ENCODE measurements at regions not wholly inside any gene's neighbourhood (a gene's known extent, or its start where the extent isn't known, plus 50 kb on each side); places are given as distances from the start of the nearest gene placed in this dataset.

GRCh38 chr6:6470123-6470522 lies 118.4 kb upstream of the LY86 start:
- no peak overlapping the region for H3K27ac ChIP-seq (ENCODE audit: low read depth, low read length)
- CTCF ChIA-PET: no interaction called here
- H3K4me1 ChIP-seq (ENCODE audit: insufficient read depth, low read length): no peaks in the 10 kb centered on the region
- peaks cover 12 to 31% of the 10 kb centered on the region in 2 donors for H3K27me3 Mint-ChIP-seq
- H3K4me1 Mint-ChIP-seq: no peaks in the 10 kb centered on the region
- POLR2A ChIA-PET: no interaction called here
- H3K9me3 Mint-ChIP-seq: peaks cover 3 to 7% (median 4%) of the 10 kb centered on the region in 5 donors
- H3K36me3 ChIP-seq (ENCODE audit: insufficient read depth, low read length): no peaks in the 10 kb centered on the region
- no peak overlapping the region for H3K27ac Mint-ChIP-seq
- H3K36me3 Mint-ChIP-seq: peaks cover 0 to 3% (median 0%) of the 10 kb centered on the region in 3 donors
- no peaks in the 10 kb centered on the region for H3K9me3 ChIP-seq (ENCODE audit: low read length)
- no peak for DNase-seq
- H3K4me3 Mint-ChIP-seq: no peak overlapping the region
- no peaks in the 10 kb centered on the region for H3K27me3 ChIP-seq (ENCODE audit: insufficient read depth, low read length, poor library complexity, severe bottlenecking)
- H3K4me3 ChIP-seq (ENCODE audit: low read length): no peak overlapping the region

- Histone ChIP-seq H3K4me3 (ENCODE audit: low read length) (no peak overlapping the region), H3K4me1 (ENCODE audit: insufficient read depth, low read length) (no peaks in the 10 kb centered on the region), H3K36me3 (ENCODE audit: insufficient read depth, low read length) (no peaks in the 10 kb centered on the region), H3K9me3 (ENCODE audit: low read length) (no peaks in the 10 kb centered on the region), H3K27ac (ENCODE audit: low read depth, low read length) (no peak overlapping the region), H3K27me3 (ENCODE audit: insufficient read depth, low read length, poor library complexity, severe bottlenecking) (no peaks in the 10 kb centered on the region)
- Mint-ChIP-seq H3K27ac (no peak overlapping the region), H3K4me1 (no peaks in the 10 kb centered on the region), H3K4me3 (no peak overlapping the region), H3K27me3 (peaks cover 14 to 37% of the 10 kb centered on the region in 2 donors), H3K9me3 (peaks cover 3 to 7% (median 4%) of the 10 kb centered on the region in 5 donors), H3K36me3 (peaks cover 0 to 3% (median 0%) of the 10 kb centered on the region in 3 donors)
- ChIA-PET CTCF (no interaction called here), POLR2A (no interaction called here)
- no peak for DNase-seq
These were observed 117.2 kb upstream of the LY86 start for GRCh38 chr6:6471276-6471675.

GRCh38 chr6:6474170-6474920 lies 114.2 kb upstream of the LY86 start:
- peaks cover 0 to 3% (median 0%) of the 10 kb centered on the region in 3 donors for H3K36me3 Mint-ChIP-seq
- Histone ChIP-seq H3K36me3 (ENCODE audit: insufficient read depth, low read length) (no peaks in the 10 kb centered on the region), H3K4me3 (ENCODE audit: low read length) (no peak overlapping the region), H3K27ac (ENCODE audit: low read depth, low read length) (no peak overlapping the region), H3K9me3 (ENCODE audit: low read length) (no peaks in the 10 kb centered on the region), H3K27me3 (ENCODE audit: insufficient read depth, low read length, poor library complexity, severe bottlenecking) (no peaks in the 10 kb centered on the region), H3K4me1 (ENCODE audit: insufficient read depth, low read length) (no peaks in the 10 kb centered on the region)
- H3K27me3 Mint-ChIP-seq: peaks cover 10 to 50% of the 10 kb centered on the region in 2 donors
- no peak overlapping the region for H3K4me3 Mint-ChIP-seq
- no peak for DNase-seq
- ChIA-PET CTCF (no interaction called here), POLR2A (no interaction called here)
- no peaks in the 10 kb centered on the region for H3K4me1 Mint-ChIP-seq
- H3K9me3 Mint-ChIP-seq: peaks cover 3 to 7% (median 4%) of the 10 kb centered on the region in 5 donors
- no peak overlapping the region for H3K27ac Mint-ChIP-seq

- Mint-ChIP-seq H3K27ac (no peak overlapping the region), H3K4me3 (no peak overlapping the region), H3K9me3 (no peaks in the 10 kb centered on the region), H3K27me3 (peaks cover 22 to 60% of the 10 kb centered on the region in 2 donors), H3K36me3 (peaks cover 0 to 2% (median 0%) of the 10 kb centered on the region in 3 donors), H3K4me1 (no peaks in the 10 kb centered on the region)
- POLR2A ChIA-PET: no interaction called here
- H3K9me3 ChIP-seq (ENCODE audit: low read length): no peaks in the 10 kb centered on the region
- H3K36me3 ChIP-seq (ENCODE audit: insufficient read depth, low read length): no peaks in the 10 kb centered on the region
- H3K27me3 ChIP-seq (ENCODE audit: insufficient read depth, low read length, poor library complexity, severe bottlenecking): no peaks in the 10 kb centered on the region
- no peak overlapping the region for H3K27ac ChIP-seq (ENCODE audit: low read depth, low read length)
- no peak overlapping the region for H3K4me3 ChIP-seq (ENCODE audit: low read length)
- DNase-seq: no peak
- CTCF ChIA-PET: no interaction called here
- no peaks in the 10 kb centered on the region for H3K4me1 ChIP-seq (ENCODE audit: insufficient read depth, low read length)
These were observed 108.7 kb upstream of the LY86 start for GRCh38 chr6:6479785-6480184.

GRCh38 chr6:6482256-6482655 lies 106.3 kb upstream of the LY86 start:
- ChIA-PET CTCF (no interaction called here), POLR2A (no interaction called here)
- H3K36me3 ChIP-seq (ENCODE audit: insufficient read depth, low read length): no peaks in the 10 kb centered on the region
- H3K4me3 ChIP-seq (ENCODE audit: low read length): no peak overlapping the region
- Mint-ChIP-seq H3K9me3 (no peaks in the 10 kb centered on the region), H3K27me3 (peaks cover 21 to 42% of the 10 kb centered on the region in 2 donors), H3K27ac (no peak overlapping the region), H3K36me3 (no peaks in the 10 kb centered on the region), H3K4me1 (no peaks in the 10 kb centered on the region), H3K4me3 (no peak overlapping the region)
- no peaks in the 10 kb centered on the region for H3K4me1 ChIP-seq (ENCODE audit: insufficient read depth, low read length)
- no peak overlapping the region for H3K27ac ChIP-seq (ENCODE audit: low read depth, low read length)
- H3K9me3 ChIP-seq (ENCODE audit: low read length): no peaks in the 10 kb centered on the region
- no peak for DNase-seq
- no peaks in the 10 kb centered on the region for H3K27me3 ChIP-seq (ENCODE audit: insufficient read depth, low read length, poor library complexity, severe bottlenecking)

GRCh38 chr6:6483168-6483567 lies 105.4 kb upstream of the LY86 start:
- peaks cover 21 to 38% of the 10 kb centered on the region in 2 donors for H3K27me3 Mint-ChIP-seq
- H3K27me3 ChIP-seq (ENCODE audit: insufficient read depth, low read length, poor library complexity, severe bottlenecking): no peaks in the 10 kb centered on the region
- no peaks in the 10 kb centered on the region for H3K4me1 Mint-ChIP-seq
- H3K9me3 Mint-ChIP-seq: no peaks in the 10 kb centered on the region
- no peaks in the 10 kb centered on the region for H3K36me3 Mint-ChIP-seq
- POLR2A ChIA-PET: no interaction called here
- CTCF ChIA-PET: no interaction called here
- no peaks in the 10 kb centered on the region for H3K9me3 ChIP-seq (ENCODE audit: low read length)
- no peaks in the 10 kb centered on the region for H3K36me3 ChIP-seq (ENCODE audit: insufficient read depth, low read length)
- no peak overlapping the region for H3K27ac ChIP-seq (ENCODE audit: low read depth, low read length)
- no peaks in the 10 kb centered on the region for H3K4me1 ChIP-seq (ENCODE audit: insufficient read depth, low read length)
- H3K27ac Mint-ChIP-seq: no peak overlapping the region
- H3K4me3 ChIP-seq (ENCODE audit: low read length): no peak overlapping the region
- H3K4me3 Mint-ChIP-seq: no peak overlapping the region
- no peak for DNase-seq

GRCh38 chr6:6483733-6484132 lies 104.8 kb upstream of the LY86 start:
- H3K27ac Mint-ChIP-seq: no peak overlapping the region
- H3K9me3 Mint-ChIP-seq: no peaks in the 10 kb centered on the region
- ChIA-PET CTCF (no interaction called here), POLR2A (no interaction called here)
- Histone ChIP-seq H3K27ac (ENCODE audit: low read depth, low read length) (no peak overlapping the region), H3K4me1 (ENCODE audit: insufficient read depth, low read length) (no peaks in the 10 kb centered on the region), H3K4me3 (ENCODE audit: low read length) (no peak overlapping the region), H3K9me3 (ENCODE audit: low read length) (no peaks in the 10 kb centered on the region), H3K36me3 (ENCODE audit: insufficient read depth, low read length) (no peaks in the 10 kb centered on the region), H3K27me3 (ENCODE audit: insufficient read depth, low read length, poor library complexity, severe bottlenecking) (no peaks in the 10 kb centered on the region)
- no peaks in the 10 kb centered on the region for H3K4me1 Mint-ChIP-seq
- H3K4me3 Mint-ChIP-seq: no peak overlapping the region
- no peaks in the 10 kb centered on the region for H3K36me3 Mint-ChIP-seq
- no peak for DNase-seq
- H3K27me3 Mint-ChIP-seq: peaks cover 19 to 33% of the 10 kb centered on the region in 2 donors

GRCh38 chr6:6484681-6485080 lies 103.8 kb upstream of the LY86 start:
- Histone ChIP-seq H3K27ac (ENCODE audit: low read depth, low read length) (no peak overlapping the region), H3K27me3 (ENCODE audit: insufficient read depth, low read length, poor library complexity, severe bottlenecking) (no peaks in the 10 kb centered on the region), H3K4me3 (ENCODE audit: low read length) (no peak overlapping the region), H3K9me3 (ENCODE audit: low read length) (no peaks in the 10 kb centered on the region), H3K4me1 (ENCODE audit: insufficient read depth, low read length) (no peaks in the 10 kb centered on the region), H3K36me3 (ENCODE audit: insufficient read depth, low read length) (no peaks in the 10 kb centered on the region)
- Mint-ChIP-seq H3K27ac (no peak overlapping the region), H3K36me3 (no peaks in the 10 kb centered on the region), H3K4me3 (no peak overlapping the region), H3K4me1 (no peaks in the 10 kb centered on the region), H3K9me3 (no peaks in the 10 kb centered on the region), H3K27me3 (peaks cover 12 to 25% of the 10 kb centered on the region in 2 donors)
- ChIA-PET CTCF (no interaction called here), POLR2A (no interaction called here)
- DNase-seq: no peak
